ENCODE measurements at regions not wholly inside any gene's neighbourhood (a gene's known extent, or its start where the extent isn't known, plus 50 kb on each side); places are given as distances from the start of the nearest gene placed in this dataset.
"Not testable (repeated sequence)": the region's sequence is repeated elsewhere in the genome, so short reads cannot be mapped to it uniquely, and the experiment has no call there.

DNA sequence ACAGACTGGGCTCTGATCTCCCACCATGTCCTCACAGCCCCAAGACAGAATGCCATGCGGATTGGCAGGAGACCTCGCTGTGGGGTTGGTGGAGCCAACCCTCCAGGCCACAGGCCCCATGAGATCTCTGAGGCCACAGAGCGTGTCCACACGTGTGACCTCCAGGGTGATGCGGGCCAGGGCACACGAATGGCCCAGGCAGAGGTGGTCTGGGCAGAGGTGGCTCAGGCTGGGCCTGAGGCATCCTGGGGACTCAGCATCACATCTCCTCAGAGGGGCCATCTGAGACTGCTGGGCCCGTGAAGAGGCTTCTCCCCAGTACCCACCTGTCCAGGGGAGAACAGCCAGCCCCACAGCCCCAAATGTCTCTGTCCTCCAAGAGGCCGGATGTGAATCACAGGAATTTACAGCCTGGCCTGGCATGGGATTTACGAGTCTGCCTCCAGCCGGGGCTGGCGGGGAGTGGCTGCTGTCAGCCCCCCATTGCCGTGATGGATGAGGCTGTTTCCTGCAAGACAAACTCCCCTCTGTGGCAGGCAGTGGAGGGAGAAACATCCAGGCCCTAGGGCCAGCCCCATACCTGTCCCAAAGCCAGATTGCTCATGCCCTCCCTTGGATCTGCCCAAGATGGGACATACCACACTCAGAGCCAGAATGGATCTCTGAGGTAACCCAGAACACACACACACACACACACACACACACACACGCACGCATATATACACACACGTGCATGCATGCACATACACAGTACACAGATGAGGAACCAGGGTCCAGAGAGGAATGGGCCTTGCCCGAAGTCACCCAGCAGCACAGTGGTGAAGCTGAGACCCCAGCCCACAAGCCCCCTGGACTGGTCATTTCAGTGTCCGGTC, 208.3 kb downstream of the TBC1D2B start:
- peaks cover 11% of the 10 kb centered on the region for H3K27me3 Mint-ChIP-seq

DNA sequence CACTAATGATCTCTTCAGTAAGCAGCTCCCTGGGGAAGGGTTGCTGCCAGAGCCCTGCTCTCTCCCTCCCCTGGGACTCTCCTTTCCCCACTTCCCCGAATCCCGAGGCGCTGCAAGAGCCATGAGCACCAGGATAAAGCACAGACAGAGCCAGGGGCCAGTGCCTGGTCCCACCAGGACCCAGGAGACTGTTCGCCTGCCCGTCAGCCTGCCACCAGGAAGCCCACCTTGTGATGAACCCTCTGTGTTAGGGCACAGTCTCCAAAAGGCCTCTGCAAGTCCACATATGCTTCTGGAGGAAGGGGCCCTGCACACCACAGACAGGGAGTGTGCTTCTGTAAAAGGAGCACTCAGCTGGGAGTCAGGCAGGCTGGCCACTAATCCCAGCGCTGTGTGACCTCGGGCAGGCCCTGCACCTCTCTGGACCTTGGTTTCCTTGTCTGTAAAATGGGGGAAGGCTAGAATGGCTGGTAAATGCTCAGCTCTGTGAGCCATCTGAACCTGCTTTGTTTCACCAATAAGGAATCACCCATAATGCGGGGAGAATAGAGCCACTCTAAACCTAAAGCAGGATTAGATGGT, 209.4 kb downstream of the TBC1D2B start:
- H4K20me1 ChIP-seq (ENCODE audit: control insufficient read depth, insufficient read depth, low read length, poor library complexity, severe bottlenecking); H3K4me3 ChIP-seq (ENCODE audit: control extremely low read depth in 1 of 5, extremely low read depth in 1 of 5, insufficient read depth in 1 of 5, low read depth in 2 of 5, low read length in 4 of 5); H3K4me1 ChIP-seq (ENCODE audit: control insufficient read depth in 2 of 2, insufficient read depth in 2 of 2, low read length in 2 of 2); DNase-seq; H3K4me3 Mint-ChIP-seq; H3K27ac Mint-ChIP-seq; H2AFZ ChIP-seq (ENCODE audit: insufficient read depth, low read depth, low read length, poor library complexity, severe bottlenecking); ATAC-seq (ENCODE audit: low read depth); CTCF ChIA-PET; H3K27me3 ChIP-seq (replicated peaks in 1 of 4; ENCODE audit: control extremely low read depth in 1 of 4, control insufficient read depth in 3 of 4, insufficient read depth in 4 of 4, low read length in 3 of 4); H3K9me3 Mint-ChIP-seq (ENCODE audit: insufficient read depth); H3K27ac ChIP-seq (ENCODE audit: low read length in 2 of 2); H3K4me1 Mint-ChIP-seq; POLR2A ChIA-PET; H3K79me2 ChIP-seq (ENCODE audit: control insufficient read depth, insufficient read depth, low read length); H3K9me3 ChIP-seq (ENCODE audit: control extremely low read depth in 1 of 3, control insufficient read depth in 2 of 3, insufficient read depth in 1 of 3, low read length in 2 of 3); H3K4me2 ChIP-seq (replicated peaks; ENCODE audit: low read depth, low read length, poor library complexity, severe bottlenecking); H3K9ac ChIP-seq (ENCODE audit: low read length); H3K36me3 ChIP-seq (replicated peaks in 1 of 2; ENCODE audit: control extremely low read depth in 1 of 2, control insufficient read depth in 1 of 2, extremely low read depth in 1 of 2, insufficient read depth in 2 of 2, low read length in 1 of 2); intact Hi-C loops (cut with micrococcal nuclease): not testable (repeated sequence)
- WGBS (ENCODE audit: insufficient coverage): 81% methylated on average over 7 of the region's 8 CpGs
- H3K27me3 Mint-ChIP-seq: peaks cover 16% of the 10 kb centered on the region

More for the DNA sequence above, 208.3 kb downstream of the TBC1D2B start:
- no peak overlapping the region for H3K27ac Mint-ChIP-seq
- H3K4me1 Mint-ChIP-seq: peaks cover 1% of the 10 kb centered on the region
- peaks cover 0 to 2% of the 10 kb centered on the region in 2 donors for H3K4me1 ChIP-seq (ENCODE audit: control insufficient read depth in 2 of 2, insufficient read depth in 2 of 2, low read length in 2 of 2)
- H3K9ac ChIP-seq (ENCODE audit: low read length): no peak overlapping the region
- no peak for TF ChIP-seq EZH2 (IDR thresholded peaks at IDR 0.05; ENCODE audit: borderline replicate concordance, insufficient read depth, low read depth, low read length, poor library complexity, severe bottlenecking)
- TF ChIP-seq, protein P1, sequence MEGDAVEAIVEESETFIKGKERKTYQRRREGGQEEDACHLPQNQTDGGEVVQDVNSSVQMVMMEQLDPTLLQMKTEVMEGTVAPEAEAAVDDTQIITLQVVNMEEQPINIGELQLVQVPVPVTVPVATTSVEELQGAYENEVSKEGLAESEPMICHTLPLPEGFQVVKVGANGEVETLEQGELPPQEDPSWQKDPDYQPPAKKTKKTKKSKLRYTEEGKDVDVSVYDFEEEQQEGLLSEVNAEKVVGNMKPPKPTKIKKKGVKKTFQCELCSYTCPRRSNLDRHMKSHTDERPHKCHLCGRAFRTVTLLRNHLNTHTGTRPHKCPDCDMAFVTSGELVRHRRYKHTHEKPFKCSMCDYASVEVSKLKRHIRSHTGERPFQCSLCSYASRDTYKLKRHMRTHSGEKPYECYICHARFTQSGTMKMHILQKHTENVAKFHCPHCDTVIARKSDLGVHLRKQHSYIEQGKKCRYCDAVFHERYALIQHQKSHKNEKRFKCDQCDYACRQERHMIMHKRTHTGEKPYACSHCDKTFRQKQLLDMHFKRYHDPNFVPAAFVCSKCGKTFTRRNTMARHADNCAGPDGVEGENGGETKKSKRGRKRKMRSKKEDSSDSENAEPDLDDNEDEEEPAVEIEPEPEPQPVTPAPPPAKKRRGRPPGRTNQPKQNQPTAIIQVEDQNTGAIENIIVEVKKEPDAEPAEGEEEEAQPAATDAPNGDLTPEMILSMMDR (IDR thresholded peaks at IDR 0.05): no peak
- H3K4me3 ChIP-seq (ENCODE audit: control extremely low read depth in 1 of 5, extremely low read depth in 1 of 5, insufficient read depth in 1 of 5, low read depth in 2 of 5, low read length in 4 of 5): no peak overlapping the region
- H3K79me2 ChIP-seq (ENCODE audit: control insufficient read depth, insufficient read depth, low read length): no peaks in the 10 kb centered on the region
- no peaks in the 10 kb centered on the region for H3K27me3 ChIP-seq (replicated peaks in 1 of 4; ENCODE audit: control extremely low read depth in 1 of 4, control insufficient read depth in 3 of 4, insufficient read depth in 4 of 4, low read length in 3 of 4)
- ATAC-seq (ENCODE audit: low read depth) (no peak), DNase-seq (no peak)
- H3K9me3 Mint-ChIP-seq (ENCODE audit: insufficient read depth): no peaks in the 10 kb centered on the region
- intact Hi-C loops (cut with micrococcal nuclease): no loop called here
- no peak overlapping the region for H3K4me3 Mint-ChIP-seq
- H3K36me3 ChIP-seq (replicated peaks in 1 of 2; ENCODE audit: control extremely low read depth in 1 of 2, control insufficient read depth in 1 of 2, extremely low read depth in 1 of 2, insufficient read depth in 2 of 2, low read length in 1 of 2): no peaks in the 10 kb centered on the region
- H3K4me2 ChIP-seq (replicated peaks; ENCODE audit: low read depth, low read length, poor library complexity, severe bottlenecking): no peak overlapping the region
- no peak overlapping the region for H2AFZ ChIP-seq (ENCODE audit: insufficient read depth, low read depth, low read length, poor library complexity, severe bottlenecking)
- ChIA-PET CTCF (no interaction called here), POLR2A (no interaction called here)
- no peaks in the 10 kb centered on the region for H4K20me1 ChIP-seq (ENCODE audit: control insufficient read depth, insufficient read depth, low read length, poor library complexity, severe bottlenecking)
- WGBS (ENCODE audit: insufficient coverage): 52% methylated on average over 9 of the region's 17 CpGs
- H3K9me3 ChIP-seq (ENCODE audit: control extremely low read depth in 1 of 3, control insufficient read depth in 2 of 3, insufficient read depth in 1 of 3, low read length in 2 of 3): no peaks in the 10 kb centered on the region
- H3K27ac ChIP-seq (ENCODE audit: low read length in 2 of 2): no peak overlapping the region

All from B cell (primary cell).